MCF 10A (cell line): ENCODE measurements at regions not wholly inside any gene's neighbourhood (a gene's known extent, or its start where the extent isn't known, plus 50 kb on each side); places are given as distances from the start of the nearest gene placed in this dataset.

Experiments used
- BruUV-seq: library from RNA; stranded (reverse); fragments of 400-500 nt; replicated peaks from 2 replicates; lab custom pipeline; 2021; lab: Mats Ljungman, UMichigan
- CTCF ChIA-PET: fragments of 300-600 bp; sonication (Branson Sonifier 250); formaldehyde crosslinking; extraction: SDS; loops from one replicate; lab custom pipeline; 2021; ENCODE audit warnings: antibody characterized with exemption, inconsistent platforms; lab: Yijun Ruan, JAX
- POLR2A ChIA-PET: fragments of 300-600, 350-650 bp; sonication (Branson Sonifier 250); formaldehyde crosslinking; extraction: SDS; loops from one replicate; lab custom pipeline; 2020; ENCODE audit warnings: antibody characterized with exemption, inconsistent platforms; lab: Yijun Ruan, JAX
- DNase-seq: peaks from one replicate; pipeline ENCODE4 v3.0.0-alpha.2; 2018; ENCODE audit not compliant: unreplicated experiment
- H3K27ac Mint-ChIP-seq: one replicate; pipeline ENCODE4 v1.8.0; 2022; ENCODE audit warnings: mild to moderate bottlenecking, low read depth, mixed read lengths; ENCODE audit not compliant: unreplicated experiment
- H3K27me3 Mint-ChIP-seq: one replicate; pipeline ENCODE4 v1.8.0; 2022; ENCODE audit warnings: mixed read lengths; ENCODE audit not compliant: insufficient read depth, unreplicated experiment
- H3K36me3 Mint-ChIP-seq: one replicate; pipeline ENCODE4 v1.8.0; 2022; ENCODE audit warnings: mild to moderate bottlenecking, moderate library complexity, mixed read lengths; ENCODE audit not compliant: insufficient read depth, unreplicated experiment
- H3K4me1 Mint-ChIP-seq: one replicate; pipeline ENCODE4 v1.8.0; 2022; ENCODE audit warnings: mixed read lengths; ENCODE audit not compliant: insufficient read depth, unreplicated experiment
- H3K4me3 Mint-ChIP-seq: one replicate; pipeline ENCODE4 v1.8.0; 2022; ENCODE audit warnings: mild to moderate bottlenecking, moderate library complexity, mixed read lengths; ENCODE audit not compliant: unreplicated experiment
- H3K9me3 Mint-ChIP-seq: one replicate; pipeline ENCODE4 v1.8.0; 2022; ENCODE audit warnings: mixed read lengths; ENCODE audit not compliant: unreplicated experiment
- intact Hi-C: fragments of 100-400 bp; cut with micrococcal nuclease; formaldehyde crosslinking; loops from 2 replicates; pipeline ENCODE4 v1.14.1; 2022
- TF ChIP-seq, protein P1 (sequence below): fragments of 200-600 bp; IDR thresholded peaks from one replicate; pipeline ENCODE4 v1.8.0; 2022; ENCODE audit warnings: antibody characterized with exemption, mild to moderate bottlenecking; ENCODE audit not compliant: unreplicated experiment

DNA sequence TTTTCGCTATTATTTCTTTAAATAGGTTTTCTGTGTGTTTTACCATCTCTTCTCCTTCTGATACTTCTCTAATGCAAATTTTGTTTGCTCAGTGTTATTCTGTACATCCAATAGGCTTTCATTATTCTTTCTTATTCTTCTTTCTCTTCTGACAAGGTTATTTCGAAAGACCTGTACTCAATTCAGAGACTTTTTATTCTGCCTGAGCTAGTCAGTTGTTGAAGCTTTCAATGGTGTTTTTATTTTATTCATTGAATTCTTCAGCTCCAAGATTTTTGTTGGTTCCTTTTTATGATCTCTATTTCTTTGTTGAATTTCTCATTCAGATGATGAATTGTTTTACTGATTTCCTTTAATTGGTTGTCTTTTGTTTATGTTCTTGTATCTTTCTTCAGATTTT lies 706.2 kb downstream of the NR2F1-AS1 start:
- TF ChIP-seq, protein P1, sequence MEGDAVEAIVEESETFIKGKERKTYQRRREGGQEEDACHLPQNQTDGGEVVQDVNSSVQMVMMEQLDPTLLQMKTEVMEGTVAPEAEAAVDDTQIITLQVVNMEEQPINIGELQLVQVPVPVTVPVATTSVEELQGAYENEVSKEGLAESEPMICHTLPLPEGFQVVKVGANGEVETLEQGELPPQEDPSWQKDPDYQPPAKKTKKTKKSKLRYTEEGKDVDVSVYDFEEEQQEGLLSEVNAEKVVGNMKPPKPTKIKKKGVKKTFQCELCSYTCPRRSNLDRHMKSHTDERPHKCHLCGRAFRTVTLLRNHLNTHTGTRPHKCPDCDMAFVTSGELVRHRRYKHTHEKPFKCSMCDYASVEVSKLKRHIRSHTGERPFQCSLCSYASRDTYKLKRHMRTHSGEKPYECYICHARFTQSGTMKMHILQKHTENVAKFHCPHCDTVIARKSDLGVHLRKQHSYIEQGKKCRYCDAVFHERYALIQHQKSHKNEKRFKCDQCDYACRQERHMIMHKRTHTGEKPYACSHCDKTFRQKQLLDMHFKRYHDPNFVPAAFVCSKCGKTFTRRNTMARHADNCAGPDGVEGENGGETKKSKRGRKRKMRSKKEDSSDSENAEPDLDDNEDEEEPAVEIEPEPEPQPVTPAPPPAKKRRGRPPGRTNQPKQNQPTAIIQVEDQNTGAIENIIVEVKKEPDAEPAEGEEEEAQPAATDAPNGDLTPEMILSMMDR, result no peak
- no peak for DNase-seq
- BruUV-seq, result no TSS peak
- H3K9me3 Mint-ChIP-seq, result peaks cover 21% of the 10 kb centered on the region
- ChIA-PET POLR2A (no interaction called here), CTCF (no interaction called here)
- H3K4me3 Mint-ChIP-seq, result no peak overlapping the region
- no peaks in the 10 kb centered on the region for H3K36me3 Mint-ChIP-seq
- H3K4me1 Mint-ChIP-seq, result no peaks in the 10 kb centered on the region
- intact Hi-C loops, result no loop called here
- H3K27me3 Mint-ChIP-seq, result no peaks in the 10 kb centered on the region
- H3K27ac Mint-ChIP-seq, result no peak overlapping the region

DNA sequence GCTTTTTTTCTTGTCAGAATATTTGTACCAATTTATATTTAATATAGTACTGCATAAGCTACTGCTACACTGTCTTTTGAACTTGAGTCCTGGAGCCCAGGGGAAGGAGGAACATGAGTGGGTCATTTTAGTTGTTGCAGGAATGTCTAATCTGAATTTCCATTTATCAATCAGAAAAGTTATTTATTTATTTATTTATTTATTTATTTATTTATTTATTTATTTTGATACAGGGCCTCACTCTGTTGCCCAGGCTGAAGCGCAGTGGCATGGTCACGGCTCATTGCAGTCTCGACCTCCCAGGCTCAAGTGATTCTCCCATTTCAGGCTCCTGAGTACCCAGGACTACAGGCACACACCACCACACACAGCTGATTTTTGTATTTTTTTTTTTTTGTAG lies 712.6 kb downstream of the NR2F1-AS1 start:
- H3K27ac Mint-ChIP-seq, result no peak overlapping the region
- POLR2A ChIA-PET, result no interaction called here
- BruUV-seq, result no TSS peak

DNA sequence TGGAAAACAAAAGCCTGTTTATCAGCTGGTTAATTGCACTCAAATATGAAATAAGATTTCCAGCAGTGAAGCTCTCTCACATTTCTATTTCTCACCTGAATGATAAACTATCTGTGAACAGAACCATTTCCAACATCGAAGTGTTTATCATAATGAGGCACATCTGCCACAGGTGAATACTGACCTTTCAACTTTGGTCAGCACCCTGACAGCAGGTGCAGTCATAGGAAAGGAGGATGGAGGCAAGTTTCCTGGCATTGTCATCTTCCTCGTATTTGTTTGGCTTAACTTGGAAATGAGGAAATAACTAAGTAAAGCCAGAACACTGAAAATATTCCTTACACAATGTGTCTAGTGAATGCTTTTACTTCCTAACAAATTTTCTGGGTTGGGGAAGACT lies 716.4 kb downstream of the NR2F1-AS1 start:
- intact Hi-C loops, result no loop called here
- no TSS peak for BruUV-seq
- CTCF ChIA-PET, result no interaction called here
- POLR2A ChIA-PET, result no interaction called here
- Mint-ChIP-seq H3K36me3 (no peaks in the 10 kb centered on the region), H3K27me3 (no peaks in the 10 kb centered on the region), H3K4me1 (no peaks in the 10 kb centered on the region), H3K4me3 (no peak overlapping the region), H3K9me3 (no peaks in the 10 kb centered on the region), H3K27ac (no peak overlapping the region)
- no peak for DNase-seq
- TF ChIP-seq, protein P1, result no peak

More for the DNA sequence above, 712.6 kb downstream of the NR2F1-AS1 start:
- intact Hi-C loops, result no loop called here
- H3K9me3 Mint-ChIP-seq, result peaks cover 5% of the 10 kb centered on the region
- H3K36me3 Mint-ChIP-seq, result no peaks in the 10 kb centered on the region
- no peaks in the 10 kb centered on the region for H3K27me3 Mint-ChIP-seq
- no peak overlapping the region for H3K4me3 Mint-ChIP-seq
- no peaks in the 10 kb centered on the region for H3K4me1 Mint-ChIP-seq
- no peak for DNase-seq
- TF ChIP-seq, protein P1, result no peak
- CTCF ChIA-PET, result no interaction called here

DNA sequence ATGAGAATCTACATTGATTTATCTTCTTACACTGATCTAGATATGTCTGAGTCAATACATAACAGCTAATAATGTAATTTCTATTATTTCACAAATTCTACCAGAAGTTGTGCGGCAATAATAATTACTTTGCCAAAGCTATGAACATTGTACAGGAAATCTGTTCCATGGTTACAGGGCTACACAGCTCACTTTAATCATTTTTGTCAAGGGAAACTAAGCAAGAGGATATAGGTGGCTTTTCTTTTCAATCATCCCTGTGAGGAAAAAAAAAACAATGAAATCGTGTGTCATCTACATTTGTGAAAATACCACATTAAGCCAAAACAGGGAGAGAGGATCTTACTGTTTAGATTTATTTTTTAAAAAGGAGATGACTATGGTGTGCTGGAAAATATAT lies 717.4 kb downstream of the NR2F1-AS1 start:
- no peak for DNase-seq
- CTCF ChIA-PET, result no interaction called here
- Mint-ChIP-seq H3K9me3 (no peaks in the 10 kb centered on the region), H3K27me3 (no peaks in the 10 kb centered on the region), H3K27ac (no peak overlapping the region), H3K4me3 (no peak overlapping the region), H3K4me1 (no peaks in the 10 kb centered on the region), H3K36me3 (no peaks in the 10 kb centered on the region)
- no TSS peak for BruUV-seq
- POLR2A ChIA-PET, result interaction anchor here (0.6 kb wide), 1 partner anchor 112 kb away, joined by 3 read pairs; no protein-coding TSS in a partner anchor
- intact Hi-C loops, result no loop called here
- TF ChIP-seq, protein P1, result no peak
